ENCODE measurements at regions not wholly inside any gene's neighbourhood (a gene's known extent, or its start where the extent isn't known, plus 50 kb on each side); places are given as distances from the start of the nearest gene placed in this dataset.
A peak's percentile ranks its signal among the peaks of the same experiment; 100 is the strongest.

DNA sequence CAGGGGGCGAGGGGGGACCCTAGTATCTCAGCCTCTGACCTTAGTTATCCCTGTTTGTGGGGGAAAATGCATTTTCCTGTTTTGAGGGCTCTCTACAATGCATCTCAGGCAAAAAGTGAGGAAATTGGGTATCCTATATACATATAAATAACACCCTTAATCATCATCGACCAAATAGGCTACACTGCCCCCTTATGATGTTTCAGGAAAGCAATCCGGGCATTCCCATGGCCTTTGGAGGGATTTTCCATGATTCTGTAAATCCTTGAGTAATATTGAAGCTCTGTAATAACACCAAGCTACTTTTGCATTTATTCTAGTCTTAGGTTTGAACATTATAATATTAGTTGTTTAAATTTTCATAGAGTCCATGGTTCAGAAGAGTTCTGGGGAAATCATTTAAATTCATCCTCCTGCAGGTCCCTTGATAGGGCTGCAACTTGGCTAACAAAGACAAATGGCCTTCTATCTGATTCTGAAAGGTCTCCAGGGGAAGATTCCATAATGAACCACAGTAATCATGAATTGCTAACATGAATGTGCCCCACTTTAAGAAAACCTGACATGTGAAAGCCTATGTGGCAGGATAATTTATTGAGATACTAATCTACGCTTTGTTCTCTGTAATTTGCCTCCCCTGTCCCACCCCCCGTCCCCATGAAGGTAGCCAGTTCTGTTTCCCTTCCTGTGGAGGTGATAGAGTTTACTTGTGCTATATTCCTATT lies 91.5 kb upstream of the SCOC start:
- DNase-seq (ENCODE audit: extremely low read depth in 1 of 2, low read depth in 1 of 2) = no peak

DNA sequence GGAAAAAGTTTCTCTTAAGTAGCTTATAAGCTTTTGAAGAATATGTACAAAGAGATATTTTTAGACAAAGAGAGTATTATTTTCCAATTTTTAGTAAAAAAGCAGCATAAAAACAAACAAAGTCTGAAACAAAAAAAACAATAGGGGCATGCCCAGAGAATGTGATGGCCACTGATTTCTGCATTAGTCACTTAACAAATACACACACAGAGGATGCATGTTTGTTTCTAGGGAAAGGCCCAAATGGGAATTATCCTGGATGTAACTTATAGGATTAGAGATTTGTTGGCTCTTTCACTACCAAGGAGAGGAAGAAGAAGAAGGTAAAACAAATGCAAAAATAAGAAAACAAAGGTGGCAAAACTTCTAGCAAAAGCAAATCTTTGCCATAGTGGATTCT lies 95.9 kb upstream of the SCOC start:
- DNase-seq (ENCODE audit: extremely low read depth in 1 of 2, low read depth in 1 of 2) = no peak

DNA sequence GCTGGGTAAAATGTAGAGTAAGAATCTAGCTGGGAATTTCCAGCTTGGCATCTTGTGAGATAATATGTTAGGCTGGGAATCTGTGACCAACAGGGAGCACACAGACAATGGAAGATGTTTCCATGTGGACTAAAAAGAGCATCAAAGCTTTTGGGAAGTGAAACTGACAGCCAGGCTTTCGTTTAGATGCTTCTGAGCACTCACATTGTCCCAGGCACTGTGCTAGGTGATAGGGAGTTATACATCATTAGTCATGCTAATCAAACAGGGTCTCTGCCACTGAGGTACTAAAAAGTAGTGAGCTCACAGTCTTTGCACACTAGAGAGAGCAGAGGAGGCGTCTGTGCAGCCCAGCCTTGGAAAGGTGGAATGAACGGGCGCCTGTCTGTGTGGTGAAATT lies 101.9 kb upstream of the SCOC start:
- DNase-seq (ENCODE audit: extremely low read depth in 1 of 2, low read depth in 1 of 2) = no peak

DNA sequence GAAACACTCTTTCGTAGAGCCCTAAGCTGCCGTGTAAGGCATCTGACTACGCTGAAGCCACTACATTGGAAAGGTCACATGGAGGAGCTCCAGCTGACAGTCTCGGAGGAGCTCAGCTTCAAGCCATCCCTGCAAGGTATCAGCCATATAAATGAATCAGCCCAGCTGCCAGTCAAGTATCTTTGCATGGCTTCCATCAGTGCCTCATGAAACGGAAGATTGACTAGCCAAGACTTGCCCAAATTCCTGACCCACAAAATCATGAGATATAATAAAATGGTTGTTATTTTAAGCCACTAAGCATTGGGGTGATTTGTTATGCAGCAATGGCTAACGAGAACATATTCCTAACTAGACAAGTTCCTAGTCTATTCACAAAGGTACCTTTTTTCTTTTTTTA lies 104.1 kb upstream of the SCOC start:
- no peak for DNase-seq (ENCODE audit: extremely low read depth in 1 of 2, low read depth in 1 of 2)

DNA sequence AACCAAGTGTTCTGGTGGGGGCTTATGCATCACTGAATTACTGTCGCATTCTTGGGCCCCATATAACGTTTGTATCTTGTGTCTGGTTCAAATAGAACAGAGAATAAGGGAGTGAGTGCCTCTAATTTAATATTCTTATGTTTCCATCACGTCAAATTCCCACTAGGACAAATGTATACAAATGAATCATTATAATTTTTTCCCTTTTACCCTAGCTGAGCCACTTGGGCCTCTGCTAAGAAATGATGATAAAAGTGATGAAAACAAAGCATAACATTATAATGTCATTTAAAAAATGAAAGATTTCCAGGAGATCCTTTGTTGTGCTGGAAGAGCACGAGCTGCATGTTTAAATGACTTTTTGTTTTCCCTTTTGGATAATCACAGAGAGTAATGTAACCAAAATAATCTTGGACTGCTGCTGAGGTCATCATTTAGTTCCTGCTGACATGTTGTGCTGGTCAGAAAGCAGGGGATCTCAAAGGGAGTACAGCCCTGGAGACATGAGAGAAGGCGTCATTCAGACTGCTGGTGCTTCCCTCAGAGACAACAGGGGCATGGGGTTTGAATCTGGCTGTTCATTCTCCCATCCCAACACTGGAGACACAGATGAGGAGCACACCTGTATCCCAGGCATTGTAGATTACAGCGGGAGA lies 105.1 kb upstream of the SCOC start:
- no peak for DNase-seq (ENCODE audit: extremely low read depth in 1 of 2, low read depth in 1 of 2)

DNA sequence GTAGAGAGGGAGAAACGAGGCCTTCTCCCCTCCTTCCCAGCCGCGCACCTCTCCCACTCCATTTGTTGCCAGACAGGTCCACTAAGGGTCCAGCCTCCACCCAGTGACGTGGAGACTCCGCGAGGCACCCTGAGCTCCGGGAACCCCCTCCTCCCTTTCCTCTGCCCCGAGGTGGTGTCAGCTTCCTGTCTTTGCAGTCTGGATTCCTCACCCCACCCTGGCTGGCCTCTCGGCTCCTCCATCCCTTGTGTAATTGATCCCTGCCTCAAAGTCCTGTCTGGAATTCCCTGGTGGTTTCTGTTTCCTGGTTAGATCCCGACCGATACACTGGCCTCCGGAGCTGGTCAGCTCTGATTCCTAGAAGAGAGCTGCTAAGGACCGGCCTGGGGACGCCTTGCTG lies 105.9 kb upstream of the SCOC start:
- no peak for DNase-seq (ENCODE audit: extremely low read depth in 1 of 2, low read depth in 1 of 2)

DNA sequence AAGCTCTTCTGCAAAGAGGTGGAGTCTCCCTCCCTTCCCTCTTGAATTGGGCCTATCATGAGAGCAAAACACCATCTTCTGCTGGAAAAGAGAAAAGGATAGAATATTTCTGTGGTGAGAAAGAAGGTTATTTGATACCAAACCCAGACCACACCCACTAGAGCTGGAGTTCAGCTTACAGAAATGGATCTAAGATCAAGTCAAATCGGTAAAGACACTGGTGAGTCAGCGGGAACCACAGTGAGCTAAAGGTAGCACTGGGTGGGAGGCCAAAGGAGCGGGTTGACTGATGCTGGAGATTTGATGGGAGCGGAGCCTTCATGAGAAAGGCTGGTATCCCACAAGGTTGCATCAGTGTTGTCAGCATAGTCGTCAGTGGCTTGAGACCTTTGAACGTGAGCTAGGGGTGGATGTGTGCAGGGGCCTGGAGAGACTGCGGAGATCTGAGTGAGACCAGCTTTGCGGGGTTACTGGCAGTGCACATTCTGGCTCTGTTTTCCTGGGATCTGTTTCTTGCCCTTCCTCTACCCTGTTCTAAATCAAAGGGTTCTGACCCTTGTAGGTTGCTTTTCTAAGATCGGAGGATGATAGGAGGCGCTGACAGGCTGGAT lies 106.4 kb upstream of the SCOC start:
- no peak for DNase-seq (ENCODE audit: extremely low read depth in 1 of 2, low read depth in 1 of 2)

DNA sequence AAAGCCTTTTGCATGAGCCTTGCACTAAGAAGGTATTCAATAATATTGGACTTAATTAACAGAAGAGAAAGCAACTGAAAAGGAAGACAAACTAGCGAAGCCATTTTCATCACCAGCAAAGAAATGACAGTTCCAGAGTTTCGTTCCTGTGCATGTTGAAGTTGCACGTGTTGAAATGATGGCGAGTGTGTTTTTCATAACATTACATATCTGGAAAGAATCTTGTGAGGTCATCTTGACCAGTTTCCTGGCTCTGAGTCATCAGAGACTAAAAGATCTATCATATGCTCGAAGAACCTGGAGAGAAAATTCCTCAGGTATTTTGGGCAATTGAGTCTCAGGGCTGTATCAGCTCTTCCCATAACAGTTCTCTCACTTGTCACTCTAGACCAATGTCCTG lies 106.2 kb upstream of the MAML3 start:
- DNase-seq (ENCODE audit: extremely low read depth in 1 of 2, low read depth in 1 of 2) = no peak

DNA sequence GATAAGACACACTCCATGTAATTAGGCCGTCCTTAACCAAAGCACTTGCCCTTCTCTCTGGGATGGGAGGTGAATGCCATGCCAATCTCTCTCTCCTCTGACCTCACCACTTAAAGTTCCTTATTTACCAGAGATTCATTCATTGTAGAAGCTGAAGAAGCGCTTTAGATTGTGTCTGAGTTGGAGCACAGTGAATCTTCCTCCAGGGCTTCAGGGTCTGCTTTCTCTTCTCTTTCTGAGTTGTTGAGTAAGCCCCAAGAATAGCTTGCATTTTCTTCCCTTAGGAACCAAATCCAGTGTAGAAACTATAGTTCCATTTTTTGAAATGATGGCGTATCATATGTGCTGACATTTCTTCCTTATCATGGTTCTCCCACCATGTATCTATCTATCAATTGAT lies 104.5 kb upstream of the MAML3 start:
- no peak for DNase-seq (ENCODE audit: extremely low read depth in 1 of 2, low read depth in 1 of 2)

DNA sequence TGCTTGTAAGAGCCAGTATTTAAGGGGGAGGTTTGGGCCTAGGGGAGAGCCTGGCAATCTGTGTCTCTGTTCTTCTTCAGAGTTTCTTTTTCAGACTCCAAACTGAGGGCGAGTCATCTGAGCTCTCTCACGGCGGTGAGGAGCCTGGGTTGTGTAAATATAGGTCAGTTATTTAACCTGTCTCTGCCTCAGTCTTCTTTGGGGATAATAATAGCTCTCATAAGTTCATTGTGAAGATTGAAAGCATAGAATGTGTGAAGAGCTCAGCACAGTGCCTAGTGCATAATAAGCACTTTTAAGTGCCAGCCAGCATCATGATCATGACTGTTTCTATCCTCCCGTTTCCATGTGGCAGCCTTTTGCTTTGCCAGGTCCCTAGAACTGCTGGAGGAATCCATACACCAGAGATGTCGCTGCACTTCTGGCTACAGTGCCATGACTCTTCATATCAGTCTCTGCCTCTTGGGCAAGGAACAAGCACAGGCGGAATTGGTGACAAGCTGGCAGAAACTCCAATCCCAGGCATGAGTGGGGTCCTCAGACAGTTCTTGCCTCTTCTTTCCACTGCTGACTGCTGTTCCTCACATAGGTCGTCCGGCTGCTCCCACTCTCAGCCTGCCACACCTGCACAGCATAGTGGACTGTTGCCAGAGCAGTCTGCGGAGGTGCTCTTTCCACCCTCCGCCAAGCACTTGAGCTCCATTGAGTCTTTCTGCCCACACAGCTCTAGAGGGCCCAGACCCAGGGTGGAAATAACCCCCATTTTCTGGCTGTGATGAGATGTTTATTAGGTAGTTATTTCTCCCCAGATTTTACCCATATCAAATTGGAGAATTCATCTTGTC lies 103.7 kb upstream of the MAML3 start:
- no peak for DNase-seq (ENCODE audit: extremely low read depth in 1 of 2, low read depth in 1 of 2)

DNA sequence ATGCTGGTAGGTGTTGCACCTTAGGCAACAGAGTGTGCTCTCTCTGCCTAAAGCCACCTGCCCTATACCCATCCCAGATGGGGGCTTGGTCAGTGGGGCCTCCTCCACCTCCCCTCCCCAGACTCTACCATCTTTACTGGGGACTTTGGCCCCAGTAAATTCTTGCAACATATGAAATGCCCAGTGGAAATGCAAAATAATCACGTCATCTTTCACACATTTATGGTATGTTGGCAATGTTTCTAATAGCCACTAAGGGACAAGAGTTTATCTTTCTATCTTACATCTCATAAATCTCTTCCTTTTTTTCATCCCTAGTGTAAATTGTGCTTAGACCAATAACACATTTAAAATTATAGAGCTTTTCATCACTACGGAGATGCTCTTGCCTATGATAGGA lies 103.0 kb upstream of the MAML3 start:
- no peak for DNase-seq (ENCODE audit: extremely low read depth in 1 of 2, low read depth in 1 of 2)

DNA sequence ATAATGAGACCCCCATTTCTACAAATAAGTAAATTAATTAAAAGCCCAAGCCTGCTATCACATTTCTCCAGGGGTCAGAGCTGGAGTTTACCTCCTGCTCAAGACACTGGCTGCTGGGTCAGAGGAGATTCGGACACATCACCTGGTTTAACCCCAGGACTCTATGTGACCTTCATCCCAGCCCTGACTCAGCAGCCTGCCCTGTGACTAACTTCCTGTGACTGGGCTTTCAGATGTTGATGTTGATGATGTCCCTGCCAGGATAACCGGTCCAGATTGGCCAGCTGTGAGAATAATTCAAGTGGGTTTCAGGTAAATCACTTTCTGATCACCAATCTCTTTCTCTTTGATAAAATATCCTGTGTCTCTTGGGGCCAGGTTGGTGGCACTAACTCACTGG lies 102.4 kb upstream of the MAML3 start:
- DNase-seq (ENCODE audit: extremely low read depth in 1 of 2, low read depth in 1 of 2) = no peak

DNA sequence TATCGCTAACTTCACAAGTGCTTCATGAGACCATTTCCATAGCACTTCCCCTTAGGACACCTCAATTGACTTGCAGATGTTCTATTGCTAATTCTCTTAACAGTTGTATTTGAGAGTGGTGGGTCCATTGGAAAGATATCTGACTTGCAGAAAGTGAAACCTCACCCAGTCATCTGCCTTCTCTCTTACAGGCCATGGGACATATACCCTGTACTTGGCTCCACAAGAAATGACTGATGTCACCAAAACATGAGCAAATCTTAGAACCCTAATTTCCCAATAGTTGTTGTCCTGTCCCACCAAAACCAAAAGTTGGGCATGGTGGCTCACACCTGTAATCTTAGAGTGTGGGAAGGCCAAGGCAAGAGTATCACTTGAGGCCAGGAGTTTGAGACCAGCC lies 101.9 kb upstream of the MAML3 start:
- no peak for DNase-seq (ENCODE audit: extremely low read depth in 1 of 2, low read depth in 1 of 2)

DNA sequence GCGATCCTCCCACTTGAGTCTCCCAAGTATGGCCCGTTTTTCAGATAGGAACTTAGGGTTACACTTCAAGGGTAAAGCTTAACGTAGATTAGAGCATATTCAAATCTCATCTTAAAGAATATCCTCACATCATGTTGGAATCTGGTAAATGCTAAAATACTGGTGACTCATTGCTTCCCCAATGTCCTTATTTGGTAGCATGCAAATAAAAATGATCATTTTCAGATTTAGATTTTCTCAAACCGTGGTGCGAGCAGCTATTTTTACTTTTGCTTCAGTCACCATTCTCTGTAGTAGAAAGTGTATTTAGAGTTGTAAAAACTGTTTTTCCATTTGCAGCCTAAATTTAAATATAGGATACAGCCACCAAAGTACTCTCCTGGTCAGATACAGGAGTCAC lies 101.5 kb upstream of the MAML3 start:
- no peak for DNase-seq (ENCODE audit: extremely low read depth in 1 of 2, low read depth in 1 of 2)

DNA sequence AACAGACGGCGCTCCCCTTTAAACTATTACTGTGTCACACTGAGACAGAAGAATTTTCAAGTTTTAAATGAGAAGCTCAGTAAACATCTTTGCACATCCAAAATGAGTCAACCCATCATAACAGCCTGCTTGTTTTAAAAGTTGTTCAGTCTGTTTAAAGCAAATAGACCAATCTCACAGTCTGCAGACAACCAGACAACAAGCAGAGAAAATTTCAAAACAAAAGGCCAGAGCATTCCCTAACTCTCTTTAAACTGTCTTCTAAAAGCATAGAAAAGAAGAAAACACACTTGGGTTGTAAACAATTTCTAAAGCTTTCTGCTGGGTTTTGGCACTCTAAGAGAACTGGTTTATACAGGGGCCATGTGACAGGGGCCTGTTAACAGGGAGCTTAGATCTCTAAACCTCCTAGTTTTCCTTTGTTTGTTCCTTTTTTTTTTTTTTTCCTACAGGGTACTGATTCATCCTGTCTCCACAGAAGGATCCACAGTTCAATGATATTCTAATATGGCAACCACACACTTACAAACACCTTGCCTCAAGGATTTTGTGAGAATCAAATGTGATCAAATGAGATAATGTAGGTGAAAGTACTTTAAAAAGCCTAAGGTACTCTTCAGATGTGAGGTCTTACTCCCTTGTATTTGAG lies 100.8 kb upstream of the MAML3 start:
- DNase-seq (ENCODE audit: extremely low read depth in 1 of 2, low read depth in 1 of 2) = no peak

DNA sequence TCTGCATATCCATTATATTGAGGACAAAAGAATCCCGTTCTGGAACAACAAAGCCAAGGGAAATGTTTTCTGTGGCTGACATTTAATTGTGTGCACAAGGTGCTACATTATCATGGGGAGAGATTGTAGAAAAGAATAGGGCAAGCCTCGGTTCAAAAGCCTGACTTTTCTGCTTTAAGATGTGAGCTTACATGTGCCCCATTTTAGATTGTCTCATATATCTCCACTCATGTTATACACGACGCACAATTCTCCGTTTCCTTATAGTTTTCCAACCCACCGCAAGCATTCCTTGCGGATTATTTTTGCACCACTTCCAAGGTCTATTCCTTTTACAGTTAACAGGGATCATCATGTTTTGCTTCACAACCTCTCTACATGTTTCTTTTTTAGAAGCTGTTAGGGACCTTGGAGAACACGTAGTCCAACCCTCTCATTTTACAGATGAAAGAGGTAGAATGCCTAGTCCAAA lies 99.6 kb upstream of the MAML3 start:
- DNase-seq (ENCODE audit: extremely low read depth in 1 of 2, low read depth in 1 of 2) = no peak

DNA sequence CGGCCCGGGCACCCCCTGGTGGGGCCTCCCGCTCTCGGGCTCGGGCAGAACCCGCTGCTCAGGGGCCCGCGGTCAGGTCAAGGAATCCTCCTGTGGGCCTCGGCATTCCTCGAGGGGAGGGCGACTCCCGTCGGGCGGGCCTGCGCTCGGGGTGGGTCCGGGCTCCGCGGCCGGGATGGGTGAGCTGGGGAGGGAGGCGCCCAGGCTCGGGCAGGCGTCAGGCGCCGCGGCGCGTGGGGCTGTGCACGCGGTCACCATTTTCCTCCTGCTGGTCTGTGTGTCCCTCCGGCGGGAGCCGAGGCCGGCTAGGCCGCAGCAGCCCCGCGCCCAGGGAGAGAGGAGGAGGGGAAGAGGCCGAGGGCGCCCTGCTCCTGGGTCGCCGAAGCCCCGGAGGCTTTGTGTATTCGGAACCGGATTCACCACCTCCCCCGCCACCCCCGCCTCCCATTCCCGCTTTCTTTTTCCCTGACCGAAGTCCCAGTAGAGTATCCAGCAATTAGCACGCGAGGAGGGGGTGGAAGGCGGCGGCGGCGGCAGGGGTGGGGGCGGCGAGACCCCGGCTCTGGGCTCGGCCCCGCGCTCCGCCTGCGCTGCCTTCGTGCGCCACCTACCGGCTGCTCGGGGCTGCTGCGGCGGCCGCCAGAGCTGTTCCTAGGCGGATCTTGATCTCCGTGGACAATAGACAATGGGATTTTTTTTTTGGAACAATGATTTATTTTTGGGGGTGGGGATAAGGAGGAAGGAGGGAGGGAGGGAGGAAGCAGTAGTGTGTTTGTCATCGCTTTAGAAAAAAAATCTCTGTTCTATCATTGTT lies 99.0 kb upstream of the MAML3 start:
- DNase-seq (ENCODE audit: extremely low read depth in 1 of 2, low read depth in 1 of 2) = peak; percentile 13 to 50

DNA sequence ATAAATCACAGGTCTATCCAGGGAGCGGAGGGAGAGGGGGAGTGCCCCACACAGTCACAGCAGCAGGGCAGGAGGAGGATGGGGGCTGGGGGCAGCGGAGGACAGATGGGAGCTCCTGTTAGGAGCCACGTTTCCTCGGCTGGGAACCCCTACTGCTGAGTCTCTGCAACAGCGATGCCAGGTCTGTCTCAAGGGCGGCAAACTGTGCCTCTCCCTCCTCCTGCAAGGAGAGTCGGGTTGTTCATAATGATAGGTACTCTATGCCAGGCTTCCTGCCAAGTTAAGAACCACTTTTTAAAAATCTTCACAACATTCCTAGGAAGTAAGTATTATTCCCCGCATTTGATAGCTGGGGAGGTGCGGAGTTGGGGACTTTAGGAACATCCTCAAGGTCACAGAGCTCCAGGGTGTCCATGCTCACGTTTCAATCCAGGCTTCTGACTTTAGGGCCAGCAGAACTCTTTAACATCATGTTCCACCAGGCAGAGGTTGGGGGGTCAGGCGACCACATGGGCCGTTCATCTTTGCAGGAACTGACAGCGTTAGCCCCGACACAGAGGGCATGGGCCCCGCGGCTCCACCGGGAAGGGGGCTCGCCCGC lies 98.3 kb upstream of the MAML3 start:
- no peak for DNase-seq (ENCODE audit: extremely low read depth in 1 of 2, low read depth in 1 of 2)

DNA sequence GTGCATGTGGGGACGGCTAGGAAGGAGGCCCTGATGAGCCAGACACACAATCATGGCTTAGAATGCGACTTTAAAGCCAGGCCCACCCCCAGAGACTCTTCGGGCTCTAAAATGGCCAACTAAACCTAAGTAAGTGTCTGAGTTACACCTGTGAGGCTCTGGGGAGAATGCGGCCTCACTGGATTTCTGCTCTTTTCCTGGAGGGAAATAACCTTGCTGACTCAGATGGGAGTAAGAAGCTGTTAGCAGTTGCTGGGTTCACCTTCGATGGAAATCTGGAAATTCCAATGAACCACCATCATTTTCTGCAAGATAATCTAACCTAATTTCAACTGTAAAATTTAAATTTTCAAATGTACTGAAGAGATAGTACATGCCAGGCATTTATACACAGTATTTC lies 97.6 kb upstream of the MAML3 start:
- DNase-seq (ENCODE audit: extremely low read depth in 1 of 2, low read depth in 1 of 2) = no peak

Data from activated CD8-positive, alpha-beta memory T cell treated with anti-CD3 and anti-CD28 coated beads for 1 hour (primary cell).